ENCODE measurements at regions not wholly inside any gene's neighbourhood (a gene's known extent, or its start where the extent isn't known, plus 50 kb on each side); places are given as distances from the start of the nearest gene placed in this dataset.
"Not testable (repeated sequence)": the region's sequence is repeated elsewhere in the genome, so short reads cannot be mapped to it uniquely, and the experiment has no call there.

- DNase-seq = no peak
Observed at GRCh38 chr20:5492937-5493336, 117.9 kb downstream of the GPCPD1 start.

- no peak for DNase-seq
Observed at GRCh38 chr20:5491455-5491854, 119.4 kb downstream of the GPCPD1 start.

- DNase-seq = no peak
Observed at GRCh38 chr20:5489601-5490000, 121.2 kb downstream of the GPCPD1 start.

GRCh38 chr20:5488823-5489222, 122.0 kb downstream of the GPCPD1 start:
- DNase-seq = no peak

GRCh38 chr20:5486377-5487054, 124.3 kb downstream of the GPCPD1 start:
- DNase-seq = no peak

- DNase-seq = peak; percentile 52
Observed at GRCh38 chr20:5484926-5485325, 125.9 kb downstream of the GPCPD1 start.

GRCh38 chr20:5484346-5484745, 126.5 kb downstream of the GPCPD1 start:
- DNase-seq = no peak

- DNase-seq = no peak
Observed at GRCh38 chr20:5482791-5483190, 128.0 kb downstream of the GPCPD1 start.

- DNase-seq = no peak
Observed at GRCh38 chr20:5481872-5482271, 128.9 kb downstream of the GPCPD1 start.

- no peak for DNase-seq
Observed at GRCh38 chr20:5480824-5481600, 129.8 kb downstream of the GPCPD1 start.

GRCh38 chr20:5474646-5475550, 135.9 kb downstream of the GPCPD1 start:
- DNase-seq = no peak

- not testable (repeated sequence) for DNase-seq
Observed at GRCh38 chr20:5471866-5472265, 138.9 kb downstream of the GPCPD1 start.

- DNase-seq = no peak
Observed at GRCh38 chr20:5471368-5471767, 139.4 kb downstream of the GPCPD1 start.

- DNase-seq = no peak
Observed at GRCh38 chr20:5470943-5471342, 139.9 kb downstream of the GPCPD1 start.

GRCh38 chr20:5470458-5470857, 140.3 kb downstream of the GPCPD1 start:
- no peak for DNase-seq

GRCh38 chr20:5469111-5469510, 141.7 kb downstream of the GPCPD1 start:
- peak; percentile 35 for DNase-seq

- DNase-seq = no peak
Observed at GRCh38 chr20:5467086-5467485, 143.7 kb downstream of the GPCPD1 start.

- DNase-seq = no peak
Observed at GRCh38 chr20:5465604-5465927, 145.2 kb downstream of the GPCPD1 start.

- DNase-seq = no peak
Observed at GRCh38 chr20:5464901-5465603, 145.8 kb downstream of the GPCPD1 start.

GRCh38 chr20:5463007-5463686, 146.4 kb upstream of the PROKR2 start:
- DNase-seq = peak; percentile 65

- DNase-seq = not testable (repeated sequence)
Observed at GRCh38 chr20:5453745-5454144, 137.0 kb upstream of the PROKR2 start.

GRCh38 chr20:5453316-5453715, 136.6 kb upstream of the PROKR2 start:
- not testable (repeated sequence) for DNase-seq

All from NCI-H2171 treated with DMSO at 0.1 percent for 48 hours (cell line).